ENCODE measurements at regions not wholly inside any gene's neighbourhood (a gene's known extent, or its start where the extent isn't known, plus 50 kb on each side); places are given as distances from the start of the nearest gene placed in this dataset.
"Not testable (repeated sequence)": the region's sequence is repeated elsewhere in the genome, so short reads cannot be mapped to it uniquely, and the experiment has no call there.

GRCh38 chr19:28061111-28061510, 1151.8 kb downstream of the UQCRFS1 start:
- no peak for DNase-seq (ENCODE audit: extremely low read depth, low read depth)
- TF ChIP-seq, protein P1, sequence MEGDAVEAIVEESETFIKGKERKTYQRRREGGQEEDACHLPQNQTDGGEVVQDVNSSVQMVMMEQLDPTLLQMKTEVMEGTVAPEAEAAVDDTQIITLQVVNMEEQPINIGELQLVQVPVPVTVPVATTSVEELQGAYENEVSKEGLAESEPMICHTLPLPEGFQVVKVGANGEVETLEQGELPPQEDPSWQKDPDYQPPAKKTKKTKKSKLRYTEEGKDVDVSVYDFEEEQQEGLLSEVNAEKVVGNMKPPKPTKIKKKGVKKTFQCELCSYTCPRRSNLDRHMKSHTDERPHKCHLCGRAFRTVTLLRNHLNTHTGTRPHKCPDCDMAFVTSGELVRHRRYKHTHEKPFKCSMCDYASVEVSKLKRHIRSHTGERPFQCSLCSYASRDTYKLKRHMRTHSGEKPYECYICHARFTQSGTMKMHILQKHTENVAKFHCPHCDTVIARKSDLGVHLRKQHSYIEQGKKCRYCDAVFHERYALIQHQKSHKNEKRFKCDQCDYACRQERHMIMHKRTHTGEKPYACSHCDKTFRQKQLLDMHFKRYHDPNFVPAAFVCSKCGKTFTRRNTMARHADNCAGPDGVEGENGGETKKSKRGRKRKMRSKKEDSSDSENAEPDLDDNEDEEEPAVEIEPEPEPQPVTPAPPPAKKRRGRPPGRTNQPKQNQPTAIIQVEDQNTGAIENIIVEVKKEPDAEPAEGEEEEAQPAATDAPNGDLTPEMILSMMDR (IDR thresholded peaks at IDR 0.05; ENCODE audit: low read depth, low read length) = no peak

GRCh38 chr19:28057026-28057425, 1155.9 kb downstream of the UQCRFS1 start:
- DNase-seq (ENCODE audit: extremely low read depth, low read depth) = not testable (repeated sequence)

- DNase-seq (ENCODE audit: extremely low read depth, low read depth) = no peak
Measured at GRCh38 chr19:28051047-28051446, 1161.9 kb downstream of the UQCRFS1 start.

GRCh38 chr19:28049875-28050274, 1163.1 kb downstream of the UQCRFS1 start:
- TF ChIP-seq, protein P1 (IDR thresholded peaks at IDR 0.05; ENCODE audit: low read depth, low read length) = no peak
- DNase-seq (ENCODE audit: extremely low read depth, low read depth) = no peak

More at GRCh38 chr19:28051047-28051446, 1161.9 kb downstream of the UQCRFS1 start:
- TF ChIP-seq, protein P1 (IDR thresholded peaks at IDR 0.05; ENCODE audit: low read depth, low read length) = no peak

GRCh38 chr19:28046932-28047331, 1166.0 kb downstream of the UQCRFS1 start:
- TF ChIP-seq, protein P1 (IDR thresholded peaks at IDR 0.05; ENCODE audit: low read depth, low read length) = no peak
- no peak for DNase-seq (ENCODE audit: extremely low read depth, low read depth)

- DNase-seq (ENCODE audit: extremely low read depth, low read depth) = no peak
- TF ChIP-seq, protein P1 (IDR thresholded peaks at IDR 0.05; ENCODE audit: low read depth, low read length) = no peak
Measured at GRCh38 chr19:28045621-28046020, 1167.3 kb downstream of the UQCRFS1 start.

DNA sequence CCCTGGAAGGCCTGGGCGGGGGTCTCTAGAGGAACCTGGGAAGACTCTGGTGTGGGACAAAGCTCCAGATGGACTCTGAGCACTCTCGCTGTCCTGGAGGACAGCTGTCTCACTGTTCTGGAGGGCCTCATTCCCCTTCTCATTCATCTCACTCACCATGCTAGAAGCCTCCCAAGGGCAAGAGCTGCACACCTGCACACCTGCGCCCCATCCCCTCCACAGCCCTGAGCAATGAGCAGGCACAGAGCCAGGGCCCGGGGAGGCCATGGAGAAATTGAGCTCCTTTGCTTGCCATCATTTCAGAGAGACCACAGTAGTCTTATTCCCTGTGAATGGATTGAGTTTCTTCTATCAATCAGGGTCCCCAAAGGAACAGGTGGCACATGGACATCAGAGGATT, 1168.5 kb downstream of the UQCRFS1 start:
- DNase-seq (ENCODE audit: extremely low read depth, low read depth) = no peak
- TF ChIP-seq, protein P1 (IDR thresholded peaks at IDR 0.05; ENCODE audit: low read depth, low read length) = no peak

GRCh38 chr19:28042516-28042915, 1170.4 kb downstream of the UQCRFS1 start:
- TF ChIP-seq, protein P1 (IDR thresholded peaks at IDR 0.05; ENCODE audit: low read depth, low read length) = no peak
- no peak for DNase-seq (ENCODE audit: extremely low read depth, low read depth)

Data from AG09319 (cell line).